Mesenchymal stem cell (in vitro differentiated cells and primary cell): ENCODE measurements at regions not wholly inside any gene's neighbourhood (a gene's known extent, or its start where the extent isn't known, plus 50 kb on each side); places are given as distances from the start of the nearest gene placed in this dataset.

Experiments
- DNase-seq: peaks from one replicate; pipeline ENCODE4 v3.0.0-alpha.2; 2013
- H2AFZ ChIP-seq: one replicate; pipeline ENCODE4 v1.6.1; 2013; ENCODE audit warnings: low read depth, mild to moderate bottlenecking, control low read depth, inconsistent platforms, low read length, moderate library complexity
- H2AK5ac ChIP-seq: 2 replicates; pipeline ENCODE4 v1.6.1; 2013; ENCODE audit warnings: low read length, moderate library complexity, mild to moderate bottlenecking, inconsistent platforms; ENCODE audit not compliant: severe bottlenecking
- H2BK120ac ChIP-seq: one replicate; pipeline ENCODE4 v1.6.1; 2013; ENCODE audit warnings: low read depth, mild to moderate bottlenecking, inconsistent platforms, low read length, moderate library complexity
- H2BK12ac ChIP-seq, 2 experiments: one replicate each; pipeline ENCODE4 v1.6.1; 2013; ENCODE audit warnings: inconsistent platforms in 2 of 2, low read length in 2 of 2, mild to moderate bottlenecking in 2 of 2, moderate library complexity in 2 of 2, control low read depth in 1 of 2
- H2BK15ac ChIP-seq: one replicate; pipeline ENCODE4 v1.6.1; 2013; ENCODE audit warnings: mild to moderate bottlenecking, low read depth, inconsistent platforms; ENCODE audit not compliant: poor library complexity, severe bottlenecking
- H2BK5ac ChIP-seq: 2 replicates; pipeline ENCODE4 v1.6.1; 2013; ENCODE audit warnings: low read depth, mild to moderate bottlenecking, low read length, control low read depth, inconsistent platforms; ENCODE audit not compliant: poor library complexity, severe bottlenecking
- H3K14ac ChIP-seq, 2 experiments: one replicate each; pipeline ENCODE4 v1.6.1; 2013; ENCODE audit warnings: inconsistent platforms in 2 of 2, low read length in 2 of 2, control low read depth in 1 of 2, mild to moderate bottlenecking in 1 of 2, moderate library complexity in 1 of 2
- H3K18ac ChIP-seq, 2 experiments: one replicate each; pipeline ENCODE4 v1.6.1; 2013; ENCODE audit warnings: inconsistent platforms in 2 of 2, low read length in 2 of 2, control low read depth in 1 of 2, low read depth in 1 of 2, mild to moderate bottlenecking in 1 of 2
- H3K23ac ChIP-seq, 2 experiments: one replicate each; pipeline ENCODE4 v1.6.1; 2013; ENCODE audit warnings: inconsistent platforms in 2 of 2, low read length in 2 of 2, mild to moderate bottlenecking in 2 of 2, moderate library complexity in 2 of 2, control low read depth in 1 of 2
- H3K27ac ChIP-seq: 2 replicates; pipeline ENCODE4 v1.5.1; 2013; ENCODE audit warnings: mild to moderate bottlenecking, moderate library complexity, low read length, control low read depth, inconsistent platforms; ENCODE audit not compliant: poor library complexity, severe bottlenecking
- H3K27me3 ChIP-seq, 2 experiments: 2 replicates each; pipeline versions ENCODE4 v1.6.1 to v1.7.0; 2013; ENCODE audit warnings: low read length in 2 of 2, mild to moderate bottlenecking in 2 of 2, moderate library complexity in 2 of 2, control low read depth in 1 of 2, inconsistent platforms in 1 of 2; ENCODE audit not compliant: control insufficient read depth in 1 of 2, insufficient read depth in 1 of 2
- H3K36me3 ChIP-seq, 2 experiments: 2 replicates each; pipeline versions ENCODE4 v1.6.1 to v1.7.0; 2013; ENCODE audit warnings: low read length in 2 of 2, control low read depth in 1 of 2, inconsistent platforms in 1 of 2, low read depth in 1 of 2, mild to moderate bottlenecking in 1 of 2; ENCODE audit not compliant: insufficient read depth in 2 of 2, control insufficient read depth in 1 of 2
- H3K4ac ChIP-seq, 2 experiments: one replicate each; pipeline ENCODE4 v1.6.1; 2013; ENCODE audit warnings: inconsistent platforms in 2 of 2, low read length in 2 of 2, mild to moderate bottlenecking in 2 of 2, moderate library complexity in 2 of 2, control low read depth in 1 of 2, low read depth in 1 of 2
- H3K4me1 ChIP-seq: 2 replicates; pipeline ENCODE4 v1.6.1; 2013; ENCODE audit warnings: low read depth, low read length, control low read depth; ENCODE audit not compliant: control insufficient read depth, insufficient read depth
- H3K4me2 ChIP-seq: 2 replicates; pipeline ENCODE4 v1.6.1; 2013; ENCODE audit warnings: low read length, mild to moderate bottlenecking, inconsistent platforms; ENCODE audit not compliant: poor library complexity, severe bottlenecking
- H3K4me3 ChIP-seq, 2 experiments: 2 replicates each; pipeline versions ENCODE4 v1.5.1 to v1.7.0; 2013; ENCODE audit warnings: low read length in 2 of 2, mild to moderate bottlenecking in 2 of 2, control low read depth in 1 of 2, low read depth in 1 of 2; ENCODE audit not compliant: insufficient read depth in 1 of 2
- H3K79me1 ChIP-seq: replicated peaks from 2 replicates; pipeline ENCODE4 v1.6.1; 2013; ENCODE audit warnings: mild to moderate bottlenecking, control low read depth, low read length, inconsistent platforms; ENCODE audit not compliant: poor library complexity, severe bottlenecking
- H3K9ac ChIP-seq: 2 replicates; pipeline ENCODE4 v1.7.0; 2013; ENCODE audit warnings: mild to moderate bottlenecking, low read length, moderate library complexity
- H3K9me3 ChIP-seq: 2 replicates; pipeline ENCODE4 v1.7.0; 2013; ENCODE audit warnings: mild to moderate bottlenecking, low read length; ENCODE audit not compliant: control insufficient read depth
- H4K8ac ChIP-seq: one replicate; pipeline ENCODE4 v1.6.1; 2013; ENCODE audit warnings: inconsistent platforms, mild to moderate bottlenecking, low read length, moderate library complexity
- H4K91ac ChIP-seq: one replicate; pipeline ENCODE4 v1.6.1; 2013; ENCODE audit warnings: mild to moderate bottlenecking, low read length, inconsistent platforms
- WGBS: methylation state at CpG from one replicate; pipeline ENCODE4 v1.1.7; 2013; ENCODE audit warnings: mixed read lengths; 5-methylcytosine and 5-hydroxymethylcytosine counted together

GRCh38 chr9:82606071-82606470, 456.9 kb downstream of the RASEF start:
- H2AFZ ChIP-seq = no peak overlapping the region
- H2BK5ac ChIP-seq = no peak overlapping the region
- H2BK15ac ChIP-seq = no peak overlapping the region
- no peak overlapping the region for H3K27ac ChIP-seq
- no peak overlapping the region for H3K23ac ChIP-seq
- H3K27me3 ChIP-seq = peaks cover 5 to 14% of the 10 kb centered on the region in 2 experiments
- no peak overlapping the region for H4K91ac ChIP-seq
- no peaks in the 10 kb centered on the region for H3K79me1 ChIP-seq
- no peak overlapping the region for H2AK5ac ChIP-seq
- peak overlapping the region in 1 of 2 experiments; percentile 44 for H3K4ac ChIP-seq
- H3K36me3 ChIP-seq = no peaks in the 10 kb centered on the region
- DNase-seq = peak; percentile 10
- no peaks in the 10 kb centered on the region for H3K9me3 ChIP-seq
- no peak overlapping the region for H3K4me2 ChIP-seq
- H3K18ac ChIP-seq = peak overlapping the region in 1 of 2 experiments; percentile 48
- H4K8ac ChIP-seq = no peak overlapping the region
- peak overlapping the region in 1 of 2 experiments; percentile 59 for H2BK12ac ChIP-seq
- H3K14ac ChIP-seq = no peak overlapping the region
- H3K9ac ChIP-seq = no peak overlapping the region
- no peaks in the 10 kb centered on the region for H3K4me1 ChIP-seq
- H3K4me3 ChIP-seq = no peak overlapping the region
- no peak overlapping the region for H2BK120ac ChIP-seq
- whole genome bisulfite sequencing = 89% methylated on average over 1 of the region's 1 CpG

- H2BK12ac ChIP-seq = peak overlapping the region in 1 of 2 experiments; percentile 33
- H3K4me1 ChIP-seq = no peaks in the 10 kb centered on the region
- H3K79me1 ChIP-seq = no peaks in the 10 kb centered on the region
- H2AFZ ChIP-seq = no peak overlapping the region
- peaks cover 5 to 14% of the 10 kb centered on the region in 2 experiments for H3K27me3 ChIP-seq
- 42% methylated on average over 5 of the region's 7 CpGs for WGBS
- no peak overlapping the region for H2BK5ac ChIP-seq
- no peak overlapping the region for H3K4me3 ChIP-seq
- no peak overlapping the region for H3K14ac ChIP-seq
- H3K23ac ChIP-seq = no peak overlapping the region
- peak overlapping the region in 1 of 2 experiments; percentile 34 for H3K4ac ChIP-seq
- H2BK120ac ChIP-seq = no peak overlapping the region
- peak overlapping the region; percentile 56 for H4K8ac ChIP-seq
- H3K4me2 ChIP-seq = no peak overlapping the region
- DNase-seq = peak; percentile 80
- no peaks in the 10 kb centered on the region for H3K36me3 ChIP-seq
- no peak overlapping the region for H3K9ac ChIP-seq
- H2AK5ac ChIP-seq = no peak overlapping the region
- H3K27ac ChIP-seq = no peak overlapping the region
- no peak overlapping the region for H4K91ac ChIP-seq
- peak overlapping the region in 1 of 2 experiments; percentile 6 for H3K18ac ChIP-seq
- H3K9me3 ChIP-seq = no peaks in the 10 kb centered on the region
- H2BK15ac ChIP-seq = no peak overlapping the region
Observed at GRCh38 chr9:82606492-82607382, 456.2 kb downstream of the RASEF start.

GRCh38 chr9:82608487-82608886, 454.5 kb downstream of the RASEF start:
- no peak overlapping the region for H3K9ac ChIP-seq
- H4K91ac ChIP-seq = no peak overlapping the region
- no peak overlapping the region for H4K8ac ChIP-seq
- no peak for DNase-seq
- H3K36me3 ChIP-seq = no peaks in the 10 kb centered on the region
- no peak overlapping the region for H3K4ac ChIP-seq
- H2BK15ac ChIP-seq = no peak overlapping the region
- H2AK5ac ChIP-seq = no peak overlapping the region
- no peak overlapping the region for H3K18ac ChIP-seq
- 92% methylated on average over 2 of the region's 4 CpGs for WGBS
- H2AFZ ChIP-seq = no peak overlapping the region
- H3K23ac ChIP-seq = no peak overlapping the region
- no peak overlapping the region for H3K14ac ChIP-seq
- no peaks in the 10 kb centered on the region for H3K4me1 ChIP-seq
- no peak overlapping the region for H3K4me3 ChIP-seq
- no peaks in the 10 kb centered on the region for H3K9me3 ChIP-seq
- no peak overlapping the region for H2BK12ac ChIP-seq
- H3K79me1 ChIP-seq = no peaks in the 10 kb centered on the region
- peaks cover 5 to 14% of the 10 kb centered on the region in 2 experiments for H3K27me3 ChIP-seq
- H3K27ac ChIP-seq = no peak overlapping the region
- no peak overlapping the region for H2BK5ac ChIP-seq
- no peak overlapping the region for H3K4me2 ChIP-seq
- H2BK120ac ChIP-seq = no peak overlapping the region

DNA sequence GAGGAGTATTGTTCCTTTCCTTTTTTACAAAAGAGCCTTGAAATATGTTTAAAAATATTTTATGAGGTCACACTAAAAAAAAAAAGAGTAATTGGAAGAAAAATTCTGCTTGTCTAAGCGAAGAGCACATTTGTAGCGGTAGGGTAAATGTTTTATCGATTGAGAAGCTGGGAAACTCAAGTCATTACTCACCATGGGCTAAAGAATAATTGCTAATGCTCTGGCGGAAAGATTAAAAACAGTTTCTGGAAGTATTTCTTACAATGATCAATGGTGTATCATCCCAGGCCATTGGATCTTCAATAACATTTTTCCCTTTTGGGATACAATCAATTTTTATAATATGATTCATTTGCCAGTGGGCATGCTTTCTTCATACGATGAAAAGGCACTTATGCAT, 450.0 kb downstream of the RASEF start:
- Histone ChIP-seq H2AFZ (no peak overlapping the region), H3K27me3 (peaks cover 5 to 11% of the 10 kb centered on the region in 2 experiments), H4K8ac (no peak overlapping the region), H3K14ac (no peak overlapping the region), H2BK15ac (no peak overlapping the region), H3K9ac (no peak overlapping the region), H3K27ac (no peak overlapping the region), H3K23ac (no peak overlapping the region), H3K4ac (no peak overlapping the region), H3K18ac (no peak overlapping the region), H2BK120ac (no peak overlapping the region), H4K91ac (no peak overlapping the region), H3K36me3 (no peaks in the 10 kb centered on the region), H3K4me2 (no peak overlapping the region), H2BK12ac (no peak overlapping the region), H2AK5ac (no peak overlapping the region), H3K4me1 (no peaks in the 10 kb centered on the region), H3K4me3 (no peak overlapping the region), H3K79me1 (no peaks in the 10 kb centered on the region), H3K9me3 (no peaks in the 10 kb centered on the region), H2BK5ac (no peak overlapping the region)
- no peak for DNase-seq
- WGBS = 100% methylated on average over 3 of the region's 5 CpGs
